Stimulated activated CD4-positive, alpha-beta T cell treated with anti-CD3 and anti-CD28 coated beads, Interleukin-1b, Interleukin-23, amount 100 ng/mL, for 24 hours (primary cell): ENCODE measurements at regions not wholly inside any gene's neighbourhood (a gene's known extent, or its start where the extent isn't known, plus 50 kb on each side); places are given as distances from the start of the nearest gene placed in this dataset.
"Not testable (repeated sequence)": the region's sequence is repeated elsewhere in the genome, so short reads cannot be mapped to it uniquely, and the experiment has no call there.

Source experiments
- DNase-seq, 4 experiments: peaks; one replicate each; pipeline ENCODE4 v3.0.0-alpha.2; 2020; ENCODE audit warnings: low read depth in 4 of 4, low spot score in 1 of 4

GRCh38 chr4:60259781-60260180 lies 940.3 kb upstream of the ADGRL3 start:
- no peak for DNase-seq

GRCh38 chr4:60266505-60266904 lies 933.6 kb upstream of the ADGRL3 start:
- no peak for DNase-seq

GRCh38 chr4:60296386-60296785 lies 903.7 kb upstream of the ADGRL3 start:
- DNase-seq, result no peak

- DNase-seq, result no peak
Observed at GRCh38 chr4:60313611-60314178, 886.4 kb upstream of the ADGRL3 start.

GRCh38 chr4:60314416-60314815 lies 885.7 kb upstream of the ADGRL3 start:
- no peak for DNase-seq

GRCh38 chr4:60315586-60315985 lies 884.5 kb upstream of the ADGRL3 start:
- no peak for DNase-seq

- DNase-seq, result no peak
Observed at GRCh38 chr4:60326735-60327134, 873.4 kb upstream of the ADGRL3 start.

GRCh38 chr4:60327651-60328050 lies 872.5 kb upstream of the ADGRL3 start:
- no peak for DNase-seq

GRCh38 chr4:60344908-60345307 lies 855.2 kb upstream of the ADGRL3 start:
- no peak for DNase-seq

- DNase-seq, result no peak
Observed at GRCh38 chr4:60345392-60345791, 854.7 kb upstream of the ADGRL3 start.

- DNase-seq, result no peak
Observed at GRCh38 chr4:60359746-60360367, 840.3 kb upstream of the ADGRL3 start.

- no peak for DNase-seq
Observed at GRCh38 chr4:60365176-60365575, 835.0 kb upstream of the ADGRL3 start.

- DNase-seq, result no peak
Observed at GRCh38 chr4:60366661-60367060, 833.5 kb upstream of the ADGRL3 start.

- no peak for DNase-seq
Observed at GRCh38 chr4:60368986-60369385, 831.1 kb upstream of the ADGRL3 start.

GRCh38 chr4:60378010-60378409 lies 822.1 kb upstream of the ADGRL3 start:
- no peak for DNase-seq

- DNase-seq, result no peak
Observed at GRCh38 chr4:60384516-60384915, 815.6 kb upstream of the ADGRL3 start.

- DNase-seq, result no peak
Observed at GRCh38 chr4:60389633-60390032, 810.5 kb upstream of the ADGRL3 start.

GRCh38 chr4:60396341-60397049 lies 803.6 kb upstream of the ADGRL3 start:
- DNase-seq, result no peak

- no peak for DNase-seq
Observed at GRCh38 chr4:60400593-60400992, 799.5 kb upstream of the ADGRL3 start.

- DNase-seq, result no peak
Observed at GRCh38 chr4:60404027-60404426, 796.1 kb upstream of the ADGRL3 start.

- no peak for DNase-seq
Observed at GRCh38 chr4:60422439-60422838, 777.7 kb upstream of the ADGRL3 start.

GRCh38 chr4:60423573-60424184 lies 776.4 kb upstream of the ADGRL3 start:
- DNase-seq, result not testable (repeated sequence)
